HG03378 (cell line): ENCODE measurements at regions not wholly inside any gene's neighbourhood (a gene's known extent, or its start where the extent isn't known, plus 50 kb on each side); places are given as distances from the start of the nearest gene placed in this dataset.
A peak's percentile ranks its signal among the peaks of the same experiment; 100 is the strongest.
"Not testable (repeated sequence)": the region's sequence is repeated elsewhere in the genome, so short reads cannot be mapped to it uniquely, and the experiment has no call there.

Experiments used
- ATAC-seq: cut with Tn5 transposase; IDR thresholded peaks from one replicate; pipeline ENCODE4 v1.9.1; 2021; ENCODE audit warnings: mild to moderate bottlenecking, moderate library complexity; ENCODE audit not compliant: unreplicated experiment

- ATAC-seq = no peak
Measured at GRCh38 chr2:185245806-185246205, 492.8 kb upstream of the FSIP2 start.

- no peak for ATAC-seq
Measured at GRCh38 chr2:185246717-185247116, 491.9 kb upstream of the FSIP2 start.

DNA sequence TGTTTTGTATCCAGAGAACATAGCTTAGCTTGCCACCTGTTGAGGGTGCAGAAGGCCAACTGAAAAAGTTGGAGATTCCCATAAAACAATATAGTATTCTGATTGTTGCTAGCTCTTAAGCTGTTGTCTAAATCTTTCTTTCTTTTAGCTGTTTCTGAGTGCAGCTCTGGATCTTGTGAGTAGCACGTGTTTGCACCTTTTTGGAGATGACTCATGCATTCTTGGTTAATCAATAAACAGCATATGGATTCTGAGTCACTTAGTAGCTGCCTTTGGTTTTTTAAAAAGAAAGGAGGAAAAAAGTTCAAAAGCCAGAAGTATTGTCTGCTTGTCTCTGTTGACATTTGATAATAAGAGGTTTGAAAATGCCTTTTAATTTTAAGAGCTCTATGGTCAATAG is 483.0 kb upstream of the FSIP2 start:
- ATAC-seq = peak; percentile 65

DNA sequence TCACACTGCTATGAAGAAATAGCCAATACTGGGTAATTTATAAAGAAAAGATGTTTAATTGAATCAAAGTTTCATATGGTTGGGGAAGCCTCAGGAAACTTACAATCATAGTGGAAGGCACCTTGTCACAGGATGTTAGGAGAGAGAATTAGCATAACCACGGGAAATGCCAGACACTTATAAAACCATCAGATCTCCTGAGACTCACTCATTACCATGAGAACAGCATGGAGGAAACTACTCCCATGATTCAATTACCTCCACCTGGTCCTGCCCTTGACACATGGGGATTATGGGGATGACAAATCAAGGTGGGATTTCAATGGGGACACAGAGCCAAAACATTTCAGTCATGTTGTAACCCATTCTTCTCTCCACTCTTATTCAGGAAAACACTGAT is 472.9 kb upstream of the FSIP2 start:
- ATAC-seq = no peak

DNA sequence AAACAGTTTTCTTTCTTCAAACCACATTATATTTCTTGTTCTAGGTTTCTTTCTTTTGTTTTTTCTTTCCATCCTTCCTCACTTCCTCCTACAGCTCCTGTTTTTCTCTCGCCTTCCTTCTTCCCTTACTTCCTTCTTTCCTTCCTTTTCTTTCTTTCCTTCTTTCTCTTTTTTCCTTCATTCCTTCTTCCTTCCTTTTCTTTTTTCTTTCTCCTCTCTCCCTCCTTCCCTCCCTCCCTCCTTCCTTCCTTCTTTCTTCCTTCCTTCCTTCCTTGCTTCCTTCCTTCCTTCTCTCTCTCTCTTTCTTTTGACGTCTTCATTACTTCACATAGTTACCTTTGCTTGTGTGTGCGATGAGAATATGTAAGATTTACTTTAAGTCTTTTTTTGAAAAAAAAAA is 470.0 kb upstream of the FSIP2 start:
- ATAC-seq = no peak

DNA sequence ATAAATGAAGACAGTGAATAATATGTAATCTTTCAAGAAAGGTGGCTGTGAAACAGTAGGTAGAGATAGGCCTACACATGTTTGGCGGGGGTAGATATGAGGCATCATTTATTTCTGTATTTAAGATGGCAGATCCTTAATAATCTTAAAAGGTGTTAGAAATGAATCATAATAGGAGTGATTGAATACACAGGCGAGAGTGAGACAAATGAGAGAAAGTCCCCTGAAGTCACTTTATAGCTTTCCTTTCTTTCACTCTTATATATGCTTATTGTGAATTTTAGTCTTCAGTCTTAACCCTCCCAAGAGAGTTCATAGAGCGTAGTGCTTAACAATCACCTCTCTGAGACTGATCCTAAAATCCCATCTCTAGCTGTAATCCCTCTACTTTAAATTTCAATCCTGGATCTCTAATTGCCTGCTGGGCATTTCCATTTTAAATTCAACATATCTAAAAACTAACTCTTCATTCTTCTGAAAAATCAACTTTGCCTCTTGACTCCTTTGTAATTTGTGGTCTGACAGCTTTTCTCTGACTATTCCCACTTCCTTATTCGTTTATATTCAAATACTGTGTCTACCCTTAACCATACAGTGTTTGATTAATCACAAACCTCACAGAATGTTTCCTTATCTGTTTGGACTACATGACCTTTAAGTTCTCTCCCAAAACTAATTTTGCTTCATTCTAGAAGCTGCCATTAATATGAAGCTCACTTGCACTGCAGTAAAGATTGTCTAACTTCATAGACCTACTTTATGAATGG is 463.7 kb upstream of the FSIP2 start:
- ATAC-seq = no peak

DNA sequence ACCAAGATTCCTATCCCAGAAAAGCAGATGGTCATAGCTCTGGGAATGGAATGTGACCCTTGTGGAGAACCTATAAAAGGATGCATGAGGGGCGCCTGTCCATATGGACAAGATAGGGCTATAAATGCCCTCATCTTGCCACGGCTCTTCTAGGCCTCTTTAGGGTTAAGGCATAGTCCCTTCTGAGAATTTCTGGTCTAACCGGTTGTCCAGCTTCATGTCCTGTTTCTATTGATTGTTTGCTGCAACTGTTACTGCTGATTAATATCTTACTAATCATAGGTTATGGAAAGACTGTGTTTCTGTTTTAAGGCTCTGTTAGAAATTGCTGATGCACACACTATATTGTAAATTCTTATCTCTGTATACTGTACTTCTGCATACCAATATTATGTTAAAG is 462.6 kb upstream of the FSIP2 start:
- ATAC-seq = not testable (repeated sequence)

- ATAC-seq = no peak
Measured at GRCh38 chr2:185278761-185279160, 459.8 kb upstream of the FSIP2 start.

DNA sequence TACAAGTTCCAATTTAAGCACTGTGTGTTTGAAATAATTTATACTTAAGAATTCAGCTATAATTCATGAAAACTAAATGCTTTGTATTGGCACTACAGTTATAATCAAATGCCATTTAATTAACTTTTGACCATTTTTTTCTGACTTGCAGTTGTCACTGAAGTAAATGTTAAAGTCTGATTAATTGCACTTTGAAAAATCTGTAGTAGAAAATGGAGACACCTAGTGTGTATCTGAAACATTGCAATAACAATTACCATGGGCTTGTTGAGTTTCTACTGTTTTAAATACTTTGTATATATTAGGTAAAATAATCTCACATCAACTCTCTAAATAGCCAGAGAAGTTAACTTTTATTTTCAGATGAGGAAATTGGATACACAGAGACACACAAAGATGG is 458.6 kb upstream of the FSIP2 start:
- peak; percentile 48 for ATAC-seq

GRCh38 chr2:185284696-185285095 is 453.9 kb upstream of the FSIP2 start:
- no peak for ATAC-seq

GRCh38 chr2:185290012-185290411 is 448.6 kb upstream of the FSIP2 start:
- ATAC-seq = not testable (repeated sequence)

DNA sequence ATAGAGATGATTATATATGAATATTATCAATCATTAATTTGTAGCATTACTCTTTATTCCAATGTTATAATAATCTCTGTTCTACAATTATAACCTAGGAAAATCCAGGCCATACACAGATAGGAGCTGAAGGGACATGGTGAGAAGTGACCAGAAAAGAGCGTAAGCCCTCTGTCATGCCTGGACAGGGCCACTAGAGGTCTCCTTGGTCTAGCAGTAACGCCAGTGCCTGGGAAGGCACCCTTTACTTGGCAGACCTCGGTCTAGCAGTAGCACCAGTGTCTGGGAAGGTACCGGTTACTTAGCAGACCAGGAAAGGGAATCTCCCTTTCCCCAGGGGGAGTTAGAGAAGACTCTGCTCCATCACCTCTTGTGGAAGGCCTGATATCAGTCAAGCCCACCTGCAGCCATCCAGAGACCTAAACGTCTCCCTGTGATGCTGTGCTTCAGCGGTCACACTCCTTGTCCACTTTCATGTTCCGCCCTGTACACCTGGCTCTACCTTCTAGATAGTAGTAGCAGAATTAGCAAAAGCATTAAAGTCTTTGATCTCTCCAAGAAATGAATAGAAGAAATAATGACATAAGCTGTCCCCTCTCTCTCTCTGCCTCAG is 447.5 kb upstream of the FSIP2 start:
- peak; percentile 97 for ATAC-seq

GRCh38 chr2:185299867-185300266 is 438.7 kb upstream of the FSIP2 start:
- no peak for ATAC-seq

- no peak for ATAC-seq
Measured at GRCh38 chr2:185306119-185306518, 432.5 kb upstream of the FSIP2 start.

- ATAC-seq = peak; percentile 79
Measured at GRCh38 chr2:185316383-185316782, 422.2 kb upstream of the FSIP2 start.

DNA sequence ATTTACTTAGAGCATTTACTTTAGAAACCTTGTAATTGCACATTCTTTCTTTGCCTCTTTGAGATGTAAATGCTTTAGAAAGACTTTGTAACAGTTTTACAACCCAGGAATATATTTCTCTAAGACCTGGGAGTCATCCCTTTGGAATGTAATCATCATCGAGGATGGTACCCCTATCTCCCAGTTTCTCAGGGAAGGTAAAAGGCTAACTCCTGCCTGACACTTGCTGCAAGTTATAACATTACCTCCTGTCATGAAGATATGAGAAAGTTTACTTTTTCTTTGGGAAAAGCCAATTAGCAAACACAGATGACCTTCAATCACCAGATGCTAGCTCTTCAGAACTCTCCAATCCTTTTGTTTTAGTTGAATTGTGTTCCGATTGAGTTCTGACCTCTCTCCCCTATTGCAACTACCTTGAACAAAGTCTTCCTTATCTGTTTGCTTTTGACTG is 420.3 kb upstream of the FSIP2 start:
- no peak for ATAC-seq

DNA sequence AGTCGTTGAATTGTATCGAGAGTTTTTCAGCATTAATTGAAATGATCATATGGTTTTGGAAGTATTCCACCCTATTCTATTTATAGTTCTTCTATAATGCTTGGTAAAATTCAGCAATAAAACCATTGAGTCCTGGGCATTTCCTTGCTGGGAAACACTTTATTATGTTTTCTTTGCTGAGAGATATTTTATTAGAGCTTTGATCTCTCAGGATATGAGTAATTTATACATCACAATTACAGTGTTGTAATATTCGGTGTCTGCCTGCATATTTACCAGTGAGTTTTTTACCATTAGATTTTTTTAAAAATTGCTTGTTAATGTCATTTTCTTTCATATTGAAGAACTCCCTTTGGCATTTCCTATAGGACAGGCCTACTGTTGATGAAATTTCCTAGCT is 402.7 kb upstream of the FSIP2 start:
- ATAC-seq = no peak

DNA sequence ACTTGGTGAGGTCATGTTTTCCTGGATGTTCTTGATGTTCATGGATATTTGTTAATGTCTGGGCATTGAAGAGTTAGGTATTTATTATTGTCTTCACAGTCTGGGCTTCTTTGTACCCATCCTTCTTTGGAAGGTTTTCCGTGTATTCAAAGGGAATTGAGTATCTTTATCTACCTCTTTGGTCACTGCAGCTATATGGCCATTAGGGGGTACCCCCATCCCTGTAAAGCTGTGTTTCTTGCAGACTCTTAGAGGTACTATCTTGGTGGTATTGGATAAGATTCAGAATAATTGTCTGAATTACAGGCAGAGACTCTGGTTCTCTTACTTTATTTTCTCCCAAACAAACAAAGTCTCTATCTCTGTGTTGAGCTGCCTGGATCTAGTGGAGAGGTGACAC is 401.6 kb upstream of the FSIP2 start:
- ATAC-seq = no peak

- no peak for ATAC-seq
Measured at GRCh38 chr2:185338104-185338503, 400.5 kb upstream of the FSIP2 start.

DNA sequence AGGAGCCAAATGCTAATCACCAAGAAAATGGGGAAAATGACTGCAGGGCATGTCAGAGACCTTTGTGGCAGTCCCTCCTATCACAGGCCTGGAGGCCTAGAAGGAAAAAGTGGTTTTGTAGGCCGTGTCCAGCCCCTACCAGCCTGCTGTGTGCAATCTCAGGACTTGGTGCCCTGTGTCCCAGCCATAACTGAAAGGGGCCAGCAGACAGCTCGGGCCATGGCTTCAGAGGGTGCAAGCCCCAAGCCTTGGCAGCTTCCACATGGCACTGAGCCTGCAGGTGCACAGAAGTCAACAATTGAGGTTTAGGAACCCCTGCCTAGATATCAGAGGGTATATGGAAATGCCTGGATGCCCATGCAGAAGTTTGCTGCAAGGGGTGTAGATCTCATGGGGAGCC is 391.2 kb upstream of the FSIP2 start:
- no peak for ATAC-seq

DNA sequence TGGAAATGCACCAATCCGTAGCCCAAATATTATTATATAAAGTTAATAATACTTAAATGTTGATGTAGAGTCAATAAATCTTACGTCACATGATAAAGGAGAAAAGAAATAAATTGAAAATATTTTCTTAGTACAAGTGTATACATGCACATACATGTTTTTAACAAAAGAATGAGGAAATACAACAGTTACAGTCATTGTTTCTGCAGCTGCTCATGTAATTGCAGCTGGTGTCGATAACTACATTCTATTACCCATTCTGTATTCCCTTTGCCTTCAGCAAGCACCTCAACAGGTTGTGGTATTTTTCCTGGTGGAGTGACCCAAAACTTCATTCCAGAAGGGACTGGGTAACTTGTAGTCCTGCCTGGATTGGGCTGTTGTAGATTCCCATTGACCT is 377.8 kb upstream of the FSIP2 start:
- ATAC-seq = no peak

DNA sequence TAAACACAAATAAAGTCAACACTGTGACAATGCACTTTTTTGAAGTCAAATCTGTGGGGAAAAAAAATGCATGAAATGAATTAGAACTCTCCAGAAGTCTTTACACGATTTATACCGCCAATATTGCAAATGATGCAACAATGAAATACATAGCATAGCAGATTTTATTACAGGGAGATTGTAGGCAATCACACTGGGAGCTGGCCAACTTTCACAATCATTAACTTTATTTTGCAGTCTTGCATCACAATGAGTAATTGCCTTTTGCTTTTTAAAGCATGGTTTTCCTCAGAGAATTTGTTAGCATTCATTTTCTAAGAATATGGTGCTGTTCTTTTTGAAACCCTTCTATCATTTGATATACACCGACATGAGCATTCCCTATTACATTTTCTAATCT is 366.4 kb upstream of the FSIP2 start:
- no peak for ATAC-seq

DNA sequence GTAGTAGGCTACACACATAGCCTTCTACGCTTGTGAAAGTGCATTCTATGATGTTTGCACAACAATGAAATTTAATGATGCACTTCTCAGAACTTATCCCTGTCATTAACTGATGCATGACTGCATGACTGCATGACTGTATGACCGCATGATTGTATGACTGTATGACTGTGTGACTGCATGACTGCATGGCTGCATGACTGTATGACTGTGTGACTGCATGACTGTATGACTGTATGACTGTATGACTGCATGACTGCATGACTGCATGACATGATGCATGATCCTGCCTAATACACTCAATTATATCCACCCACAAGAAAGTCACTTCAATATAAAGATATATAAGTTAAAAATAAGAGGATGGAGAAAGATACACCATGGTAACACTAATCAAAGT is 365.4 kb upstream of the FSIP2 start:
- no peak for ATAC-seq
